H9 (cell line): ENCODE measurements at regions not wholly inside any gene's neighbourhood (a gene's known extent, or its start where the extent isn't known, plus 50 kb on each side); places are given as distances from the start of the nearest gene placed in this dataset.

Experiments
- DNase-seq: peaks from one replicate; pipeline ENCODE4 v3.0.0-alpha.2; 2017
- H2AFZ ChIP-seq: one replicate; pipeline ENCODE4 v1.6.1; 2013; ENCODE audit warnings: mild to moderate bottlenecking, low read length, control low read depth, moderate library complexity
- H2AK5ac ChIP-seq: 2 replicates; pipeline ENCODE4 v1.6.1; 2013; ENCODE audit warnings: low read length, control low read depth, mixed read lengths; ENCODE audit not compliant: insufficient read length
- H2BK120ac ChIP-seq: one replicate; pipeline ENCODE4 v1.6.1; 2013; ENCODE audit warnings: low read depth, mild to moderate bottlenecking, low read length, control low read depth, inconsistent platforms; ENCODE audit not compliant: poor library complexity, severe bottlenecking
- H2BK12ac ChIP-seq: 2 replicates; pipeline ENCODE4 v1.6.1; 2013; ENCODE audit warnings: low read length, control low read depth, mixed read lengths, low read depth; ENCODE audit not compliant: insufficient read length
- H2BK15ac ChIP-seq: 2 replicates; pipeline ENCODE4 v1.6.1; 2013; ENCODE audit warnings: low read depth, low read length, control low read depth
- H2BK20ac ChIP-seq: one replicate; pipeline ENCODE4 v1.6.1; 2013; ENCODE audit warnings: low read depth, mild to moderate bottlenecking, low read length, control low read depth, inconsistent platforms; ENCODE audit not compliant: poor library complexity, severe bottlenecking
- H2BK5ac ChIP-seq: 2 replicates; pipeline ENCODE4 v1.6.1; 2013; ENCODE audit warnings: low read length, control low read depth, mixed read lengths; ENCODE audit not compliant: insufficient read length
- H3K14ac ChIP-seq: 2 replicates; pipeline ENCODE4 v1.6.1; 2013; ENCODE audit warnings: low read length, control low read depth; ENCODE audit not compliant: insufficient read depth
- H3K18ac ChIP-seq: 2 replicates; pipeline ENCODE4 v1.6.1; 2013; ENCODE audit warnings: low read depth, mild to moderate bottlenecking, mixed read lengths, low read length, control low read depth; ENCODE audit not compliant: insufficient read length
- H3K23ac ChIP-seq: 2 replicates; pipeline ENCODE4 v1.6.1; 2013; ENCODE audit warnings: low read length, control low read depth, mixed read lengths, low read depth; ENCODE audit not compliant: insufficient read length
- H3K23me2 ChIP-seq: 2 replicates; pipeline ENCODE4 v1.6.1; 2013; ENCODE audit warnings: low read depth, mild to moderate bottlenecking, mixed read lengths, low read length, control low read depth; ENCODE audit not compliant: insufficient read length, poor library complexity, severe bottlenecking
- H3K27ac ChIP-seq: 2 replicates; pipeline ENCODE4 v1.5.1; 2013; ENCODE audit warnings: low read length, control low read depth, mixed read lengths, low read depth; ENCODE audit not compliant: insufficient read length
- H3K27me3 ChIP-seq: 2 replicates; pipeline ENCODE4 v1.6.1; 2013; ENCODE audit warnings: low read length, control low read depth, inconsistent platforms; ENCODE audit not compliant: insufficient read depth
- H3K4ac ChIP-seq: 2 replicates; pipeline ENCODE4 v1.6.1; 2013; ENCODE audit warnings: low read depth, mild to moderate bottlenecking, control low read depth, inconsistent platforms, low read length, moderate library complexity
- H3K4me1 ChIP-seq: 2 replicates; pipeline ENCODE4 v1.6.1; 2013; ENCODE audit warnings: low read length, control low read depth, inconsistent platforms; ENCODE audit not compliant: insufficient read depth
- H3K4me2 ChIP-seq: 2 replicates; pipeline ENCODE4 v1.6.1; 2013; ENCODE audit warnings: low read length, control low read depth, mixed read lengths; ENCODE audit not compliant: insufficient read length, insufficient read depth
- H3K56ac ChIP-seq: 2 replicates; pipeline ENCODE4 v1.6.1; 2013; ENCODE audit warnings: low read depth, mild to moderate bottlenecking, mixed read lengths, low read length, control low read depth; ENCODE audit not compliant: insufficient read length
- H3K79me1 ChIP-seq: 2 replicates; pipeline ENCODE4 v1.6.1; 2013; ENCODE audit warnings: low read depth, mild to moderate bottlenecking, moderate library complexity, low read length, control low read depth, inconsistent platforms; ENCODE audit not compliant: insufficient read depth, poor library complexity, severe bottlenecking
- H3K79me2 ChIP-seq: 2 replicates; pipeline ENCODE4 v1.6.1; 2013; ENCODE audit warnings: low read length, control low read depth, inconsistent platforms; ENCODE audit not compliant: insufficient read depth
- H3K9ac ChIP-seq: 2 replicates; pipeline ENCODE4 v1.6.1; 2013; ENCODE audit warnings: low read length, control low read depth, mixed read lengths; ENCODE audit not compliant: insufficient read length; ENCODE audit errors: extremely low read depth
- H3K9me3 ChIP-seq: one replicate; pipeline ENCODE4 v1.6.1; 2013; ENCODE audit warnings: low read depth, low read length, inconsistent platforms; ENCODE audit not compliant: control insufficient read depth
- H3T11ph ChIP-seq: one replicate; pipeline ENCODE4 v1.6.1; 2013; ENCODE audit warnings: mild to moderate bottlenecking, low read length, control low read depth, inconsistent platforms
- H4K20me1 ChIP-seq: one replicate; pipeline ENCODE4 v1.6.1; 2013; ENCODE audit not compliant: control insufficient read depth, insufficient read length, insufficient read depth
- H4K5ac ChIP-seq: 2 replicates; pipeline ENCODE4 v1.6.1; 2013; ENCODE audit warnings: low read depth, mild to moderate bottlenecking, mixed read lengths, low read length, control low read depth; ENCODE audit not compliant: insufficient read length
- H4K8ac ChIP-seq: replicated peaks from 2 replicates; pipeline ENCODE4 v1.6.1; 2013; ENCODE audit warnings: low read length, control low read depth, mixed read lengths, low read depth; ENCODE audit not compliant: insufficient read length
- H4K91ac ChIP-seq: 2 replicates; pipeline ENCODE4 v1.6.1; 2013; ENCODE audit warnings: low read depth, mild to moderate bottlenecking, moderate library complexity, mixed read lengths, low read length, control low read depth; ENCODE audit not compliant: insufficient read length
- H3K27ac Mint-ChIP-seq, 3 experiments: 2 replicates in 2 of 3; 3 replicates in 1 of 3; pipeline ENCODE4 v1.8.0; 2020 to 2021; ENCODE audit warnings: mixed read lengths in 3 of 3, mild to moderate bottlenecking in 1 of 3, moderate library complexity in 1 of 3
- H3K27me3 Mint-ChIP-seq: 2 replicates; pipeline ENCODE4 v1.8.0; 2021; ENCODE audit warnings: low read depth, mild to moderate bottlenecking, moderate library complexity, mixed read lengths
- H3K36me3 Mint-ChIP-seq, 3 experiments: 2 replicates in 2 of 3; 3 replicates in 1 of 3; pipeline ENCODE4 v1.8.0; 2020 to 2021; ENCODE audit warnings: low read depth in 3 of 3, mixed read lengths in 3 of 3; ENCODE audit not compliant: insufficient read depth in 1 of 3
- H3K4me1 Mint-ChIP-seq, 2 experiments: 2 replicates each; pipeline ENCODE4 v1.8.0; 2020; ENCODE audit warnings: mixed read lengths in 2 of 2
- H3K4me3 Mint-ChIP-seq, 2 experiments: 2 replicates in 1 of 2; 3 replicates in 1 of 2; pipeline ENCODE4 v1.8.0; 2020 to 2021; ENCODE audit warnings: mild to moderate bottlenecking in 2 of 2, mixed read lengths in 2 of 2, moderate library complexity in 1 of 2
- H3K9me3 Mint-ChIP-seq, 2 experiments: 2 replicates in 1 of 2; 3 replicates in 1 of 2; pipeline ENCODE4 v1.8.0; 2020; ENCODE audit warnings: mild to moderate bottlenecking in 2 of 2, mixed read lengths in 2 of 2, moderate library complexity in 1 of 2
- CTCF ChIP-seq: fragments of 200-600 bp; sonication (generic); conservative IDR thresholded peaks from 3 replicates; pipeline ENCODE4 v1.8.0; 2021; ENCODE audit warnings: antibody characterized with exemption, mild to moderate bottlenecking
- WGBS: extraction: QIAGEN DNeasy Blood & Tissue Kit; methylation state at CpG from one replicate; pipeline ENCODE4 v1.1.7; 2013; ENCODE audit warnings: missing lambda C conversion rate, low lambda C conversion rate, mixed read lengths; ENCODE audit not compliant: insufficient read length; ENCODE audit errors: extremely low coverage; 5-methylcytosine and 5-hydroxymethylcytosine counted together

DNA sequence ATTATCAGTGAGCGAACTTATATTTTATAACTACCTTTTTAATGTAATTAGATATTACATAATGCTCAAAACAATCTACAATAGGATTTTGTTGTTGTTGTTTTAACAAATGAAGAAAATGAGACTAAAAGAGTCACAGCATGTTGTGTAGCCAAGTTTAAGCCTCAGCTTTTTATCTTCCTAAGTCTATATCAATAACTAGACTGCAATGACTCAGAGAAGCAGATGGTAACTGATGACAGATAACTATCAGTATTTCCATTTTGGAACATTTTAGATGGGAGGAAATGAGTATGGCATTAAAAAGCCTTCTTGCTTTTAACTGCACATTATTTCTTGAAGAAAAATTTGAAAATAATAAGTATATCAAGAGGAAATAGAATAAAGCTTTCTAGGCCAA, 825.2 kb downstream of the SLITRK1 start:
- no peaks in the 10 kb centered on the region for H3K79me2 ChIP-seq
- no peak overlapping the region for H3T11ph ChIP-seq
- H3K9me3 Mint-ChIP-seq, result no peaks in the 10 kb centered on the region
- H3K27ac Mint-ChIP-seq, result no peak overlapping the region
- H3K79me1 ChIP-seq, result no peaks in the 10 kb centered on the region
- no peak overlapping the region for H2AFZ ChIP-seq
- no peak overlapping the region for H3K23ac ChIP-seq
- H3K18ac ChIP-seq, result no peak overlapping the region
- no peaks in the 10 kb centered on the region for H3K4me1 Mint-ChIP-seq
- no peak for DNase-seq
- no peak for TF ChIP-seq CTCF
- H3K4me2 ChIP-seq, result no peak overlapping the region
- H3K27ac ChIP-seq, result no peak overlapping the region
- no peak overlapping the region for H2BK20ac ChIP-seq
- H4K5ac ChIP-seq, result no peak overlapping the region
- no CpG with 5 or more reads among the region's 1 CpG for WGBS
- no peaks in the 10 kb centered on the region for H4K20me1 ChIP-seq
- no peaks in the 10 kb centered on the region for H3K23me2 ChIP-seq
- no peak overlapping the region for H2AK5ac ChIP-seq
- no peaks in the 10 kb centered on the region for H3K27me3 ChIP-seq
- H3K36me3 Mint-ChIP-seq, result no peaks in the 10 kb centered on the region
- no peak overlapping the region for H2BK15ac ChIP-seq
- H4K8ac ChIP-seq, result no peak overlapping the region
- H3K4me3 Mint-ChIP-seq, result no peak overlapping the region
- H3K27me3 Mint-ChIP-seq, result no peaks in the 10 kb centered on the region
- no peak overlapping the region for H3K9ac ChIP-seq
- H3K4ac ChIP-seq, result no peak overlapping the region
- no peaks in the 10 kb centered on the region for H3K9me3 ChIP-seq
- H2BK120ac ChIP-seq, result no peak overlapping the region
- no peak overlapping the region for H4K91ac ChIP-seq
- no peak overlapping the region for H2BK12ac ChIP-seq
- no peak overlapping the region for H2BK5ac ChIP-seq
- H3K4me1 ChIP-seq, result no peaks in the 10 kb centered on the region
- no peak overlapping the region for H3K14ac ChIP-seq
- H3K56ac ChIP-seq, result no peak overlapping the region
